HEK293 (cell line): ENCODE measurements at regions not wholly inside any gene's neighbourhood (a gene's known extent, or its start where the extent isn't known, plus 50 kb on each side); places are given as distances from the start of the nearest gene placed in this dataset.

Experiments
- CTCF ChIA-PET: fragments of 350-600 bp; formaldehyde crosslinking; extraction: SDS; loops from one replicate; lab custom pipeline; 2021; ENCODE audit warnings: antibody characterized with exemption; lab: Yijun Ruan, JAX
- POLR2A ChIA-PET: fragments of 300-600 bp; formaldehyde crosslinking; extraction: SDS; loops from one replicate; lab custom pipeline; 2020; ENCODE audit warnings: antibody characterized with exemption, inconsistent platforms; lab: Yijun Ruan, JAX
- H3K27ac ChIP-seq: fragments of 200-500 bp; sonication (Bioruptor generic); 2 replicates; pipeline ENCODE4 v1.5.1; 2014; ENCODE audit warnings: low read depth, low read length, control low read depth, inconsistent platforms; ENCODE audit errors: extremely low read depth
- H3K36me3 ChIP-seq, 2 experiments: fragments of 200-500 bp in 1 of 2; sonication (Bioruptor generic) in 1 of 2; 1 replicate in 1 of 2; 2 replicates in 1 of 2; pipeline ENCODE4 v1.5.1; 2014 to 2017; ENCODE audit warnings: inconsistent platforms in 2 of 2, low read length in 2 of 2; ENCODE audit not compliant: control insufficient read depth in 2 of 2, insufficient read depth in 1 of 2
- H3K4me1 ChIP-seq: fragments of 200-500 bp; sonication (Bioruptor generic); 2 replicates; pipeline ENCODE4 v1.5.1; 2014; ENCODE audit warnings: mild to moderate bottlenecking, low read length, inconsistent platforms; ENCODE audit not compliant: control insufficient read depth, insufficient read depth
- H3K4me3 ChIP-seq: 2 replicates; pipeline ENCODE4 v1.5.1; 2011; ENCODE audit warnings: low read depth, mild to moderate bottlenecking, control low read depth, low read length, moderate library complexity
- H3K9me3 ChIP-seq: fragments of 200-500 bp; sonication (Bioruptor generic); 2 replicates; pipeline ENCODE4 v1.5.1; 2014; ENCODE audit warnings: low read depth, low read length, inconsistent platforms; ENCODE audit not compliant: control insufficient read depth, insufficient read depth
- OVOL3 ChIP-seq: fragments of 450-650 bp; formaldehyde crosslinking; IDR thresholded peaks from 2 replicates; pipeline ENCODE4 v1.5.1; 2016; ENCODE audit warnings: missing biosample characterization, missing genetic modification characterization
- SCRT2 ChIP-seq: fragments of 450-650 bp; formaldehyde crosslinking; IDR thresholded peaks from 2 replicates; pipeline ENCODE4 v1.5.1; 2016; ENCODE audit warnings: missing biosample characterization, missing genetic modification characterization
- SP3 ChIP-seq: fragments of 450-650 bp; formaldehyde crosslinking; IDR thresholded peaks from 2 replicates; pipeline ENCODE4 v1.5.1; 2016; ENCODE audit warnings: missing biosample characterization, missing genetic modification characterization
- ZNF140 ChIP-seq: fragments of 450-650 bp; formaldehyde crosslinking; IDR thresholded peaks from 2 replicates; pipeline ENCODE4 v1.5.1; 2016; ENCODE audit warnings: missing biosample characterization, missing genetic modification characterization
- ZNF211 ChIP-seq: fragments of 450-650 bp; formaldehyde crosslinking; IDR thresholded peaks from 2 replicates; pipeline ENCODE4 v1.5.1; 2016; ENCODE audit warnings: low read depth, missing biosample characterization, missing genetic modification characterization
- ZNF223 ChIP-seq: fragments of 450-650 bp; formaldehyde crosslinking; IDR thresholded peaks from 2 replicates; pipeline ENCODE4 v1.5.1; 2016; ENCODE audit warnings: missing biosample characterization, missing genetic modification characterization
- ZNF24 ChIP-seq: fragments of 450-650 bp; formaldehyde crosslinking; IDR thresholded peaks from 2 replicates; pipeline ENCODE4 v1.5.1; 2016; ENCODE audit warnings: missing biosample characterization, missing genetic modification characterization
- ZNF274 ChIP-seq, 2 experiments: fragments of 200-500 bp in 1 of 2; fragments of 450-650 bp in 1 of 2; sonication (Bioruptor generic) in 1 of 2; formaldehyde crosslinking in 1 of 2; IDR thresholded peaks; 2 replicates each; pipeline versions ENCODE4 v1.5.1 to v1.6.1; 2014 to 2016; ENCODE audit warnings: borderline replicate concordance in 1 of 2, inconsistent platforms in 1 of 2, low read length in 1 of 2, missing biosample characterization in 1 of 2, missing genetic modification characterization in 1 of 2
- ZNF350 ChIP-seq: fragments of 450-650 bp; formaldehyde crosslinking; IDR thresholded peaks from 2 replicates; pipeline ENCODE4 v1.5.0; 2017; ENCODE audit warnings: missing biosample characterization, mild to moderate bottlenecking, missing genetic modification characterization
- ZNF404 ChIP-seq: fragments of 450-650 bp; formaldehyde crosslinking; IDR thresholded peaks from 2 replicates; pipeline ENCODE4 v1.5.1; 2017; ENCODE audit warnings: missing biosample characterization, missing genetic modification characterization
- ZNF544 ChIP-seq: fragments of 450-650 bp; formaldehyde crosslinking; IDR thresholded peaks from 2 replicates; pipeline ENCODE4 v1.5.0; 2017; ENCODE audit warnings: missing biosample characterization, missing genetic modification characterization
- ZNF626 ChIP-seq: fragments of 450-650 bp; sonication (Bioruptor Pico); formaldehyde crosslinking; IDR thresholded peaks from 2 replicates; pipeline ENCODE4 v1.5.1; 2018; ENCODE audit warnings: missing biosample characterization, missing genetic modification characterization, inconsistent platforms
- ZNF660 ChIP-seq: fragments of 450-650 bp; IDR thresholded peaks from 2 replicates; pipeline ENCODE4 v1.5.1; 2018; ENCODE audit warnings: missing biosample characterization, mild to moderate bottlenecking, missing genetic modification characterization
- ZNF677 ChIP-seq: fragments of 450-650 bp; IDR thresholded peaks from 2 replicates; pipeline ENCODE4 v1.5.0; 2018; ENCODE audit warnings: missing biosample characterization, mild to moderate bottlenecking, missing genetic modification characterization, moderate library complexity
- ZNF776 ChIP-seq: fragments of 450-650 bp; formaldehyde crosslinking; IDR thresholded peaks from 2 replicates; pipeline ENCODE4 v1.5.0; 2017; ENCODE audit warnings: missing biosample characterization, missing genetic modification characterization, borderline replicate concordance
- ZNF843 ChIP-seq: fragments of 450-650 bp; formaldehyde crosslinking; IDR thresholded peaks from 2 replicates; pipeline ENCODE4 v1.5.1; 2016; ENCODE audit warnings: missing biosample characterization, missing genetic modification characterization
- TF ChIP-seq, protein P1 (sequence below): fragments of 450-650 bp; formaldehyde crosslinking; IDR thresholded peaks from 2 replicates; pipeline ENCODE4 v1.5.1; 2016; ENCODE audit warnings: missing biosample characterization, missing genetic modification characterization
- TF ChIP-seq, protein P2 (sequence below): fragments of 450-650 bp; formaldehyde crosslinking; IDR thresholded peaks from 2 replicates; pipeline ENCODE4 v1.5.1; 2016; ENCODE audit warnings: missing biosample characterization, missing genetic modification characterization
- TF ChIP-seq, protein P3 (sequence below): fragments of 450-650 bp; formaldehyde crosslinking; optimal IDR thresholded peaks from 2 replicates; pipeline ENCODE3; 2016; ENCODE audit warnings: missing biosample characterization, mild to moderate bottlenecking, missing genetic modification characterization
- TF ChIP-seq, protein P4 (sequence below): fragments of 450-650 bp; formaldehyde crosslinking; IDR thresholded peaks from 2 replicates; pipeline ENCODE4 v1.5.1; 2017; ENCODE audit warnings: missing biosample characterization, missing genetic modification characterization
- TF ChIP-seq, protein P5 (sequence below): fragments of 450-650 bp; formaldehyde crosslinking; IDR thresholded peaks from 2 replicates; pipeline ENCODE4 v1.5.1; 2016; ENCODE audit warnings: missing biosample characterization, missing genetic modification characterization

DNA sequence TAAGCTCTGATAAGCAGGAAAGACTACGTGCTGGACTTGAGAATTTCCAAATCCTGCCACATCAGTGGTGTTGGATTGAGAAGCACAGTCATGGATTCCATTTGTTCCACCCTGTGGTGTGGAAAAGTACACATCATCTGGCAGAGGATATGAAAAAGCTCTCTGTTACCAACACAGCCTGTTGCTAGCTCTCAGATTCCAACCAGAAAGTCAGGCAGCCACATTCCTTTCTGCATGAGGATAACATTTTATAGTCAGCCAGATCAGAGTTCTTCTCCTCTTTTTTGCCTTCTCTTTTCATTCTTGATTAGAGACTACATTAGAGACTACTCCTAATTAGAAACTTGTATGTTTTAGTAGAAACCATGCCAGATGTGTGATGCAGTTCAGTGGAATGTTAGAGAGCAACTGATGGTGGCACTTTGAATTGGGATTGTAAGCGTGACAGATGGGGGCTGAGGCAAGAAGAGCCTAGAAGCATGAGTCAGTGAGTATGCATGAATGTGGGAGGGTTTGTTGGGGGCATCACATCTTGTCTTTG lies 61.2 kb upstream of the STXBP6 start:
- Histone ChIP-seq H3K4me3 (no peak overlapping the region), H3K9me3 (no peaks in the 10 kb centered on the region), H3K36me3 (no peaks in the 10 kb centered on the region), H3K4me1 (peaks cover 3% of the 10 kb centered on the region; the same call in 1 of the 2 replicates), H3K27ac (no peak overlapping the region)
- ChIA-PET CTCF (interaction anchor here (1.1 kb wide), 1 partner anchor 21 kb away, joined by 4 read pairs; no protein-coding TSS in a partner anchor), POLR2A (no interaction called here)
- TF ChIP-seq ZNF677 (tag by site-specific recombination) (no peak), SCRT2 (tag by site-specific recombination) (peak; percentile 47; the same call in 1 of the 2 replicates)

DNA sequence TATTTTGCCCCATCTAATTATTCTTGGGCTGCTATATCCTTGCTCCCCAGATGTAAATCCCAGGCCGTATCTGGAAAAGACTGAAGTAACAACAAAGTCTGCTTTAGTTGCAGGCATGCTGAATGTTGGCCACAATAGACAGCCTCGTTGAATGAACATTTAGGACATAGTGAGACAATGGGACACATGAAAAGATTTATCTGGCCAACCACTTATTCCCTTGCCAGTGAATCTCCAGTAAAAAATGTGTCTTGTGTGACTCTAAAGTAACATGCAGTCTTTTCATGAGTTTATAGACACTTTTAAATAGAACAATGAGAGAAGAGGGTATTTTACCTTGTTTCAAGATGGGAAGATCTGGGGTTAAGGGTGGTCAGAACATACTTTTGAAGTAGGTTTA lies 60.2 kb upstream of the STXBP6 start:
- Histone ChIP-seq H3K27ac (no peak overlapping the region), H3K4me1 (peaks cover 3% of the 10 kb centered on the region; the same call in 1 of the 2 replicates), H3K9me3 (no peaks in the 10 kb centered on the region)
- TF ChIP-seq, protein P1, sequence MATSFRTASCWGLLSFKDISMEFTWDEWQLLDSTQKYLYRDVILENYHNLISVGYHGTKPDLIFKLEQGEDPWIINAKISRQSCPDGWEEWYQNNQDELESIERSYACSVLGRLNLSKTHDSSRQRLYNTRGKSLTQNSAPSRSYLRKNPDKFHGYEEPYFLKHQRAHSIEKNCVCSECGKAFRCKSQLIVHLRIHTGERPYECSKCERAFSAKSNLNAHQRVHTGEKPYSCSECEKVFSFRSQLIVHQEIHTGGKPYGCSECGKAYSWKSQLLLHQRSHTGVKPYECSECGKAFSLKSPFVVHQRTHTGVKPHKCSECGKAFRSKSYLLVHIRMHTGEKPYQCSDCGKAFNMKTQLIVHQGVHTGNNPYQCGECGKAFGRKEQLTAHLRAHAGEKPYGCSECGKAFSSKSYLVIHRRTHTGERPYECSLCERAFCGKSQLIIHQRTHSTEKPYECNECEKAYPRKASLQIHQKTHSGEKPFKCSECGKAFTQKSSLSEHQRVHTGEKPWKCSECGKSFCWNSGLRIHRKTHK (tag by site-specific recombination): no peak
- TF ChIP-seq ZNF404 (tag by site-specific recombination): no peak
- no peak for TF ChIP-seq ZNF843 (tag by site-specific recombination)
- no peak for TF ChIP-seq ZNF776 (tag by site-specific recombination)
- no peak for TF ChIP-seq ZNF274 (IDR thresholded peaks at IDR 0.05; ENCODE audit: low read length)
- no peak for TF ChIP-seq ZNF274 (tag by site-specific recombination; IDR thresholded peaks at IDR 0.05; ENCODE audit: borderline replicate concordance)
- no peak for TF ChIP-seq ZNF223
- no peak for TF ChIP-seq ZNF350 (tag by site-specific recombination)
- no peak for TF ChIP-seq ZNF660 (tag by site-specific recombination)
- TF ChIP-seq SP3 (tag by site-specific recombination): no peak
- TF ChIP-seq, protein P2, sequence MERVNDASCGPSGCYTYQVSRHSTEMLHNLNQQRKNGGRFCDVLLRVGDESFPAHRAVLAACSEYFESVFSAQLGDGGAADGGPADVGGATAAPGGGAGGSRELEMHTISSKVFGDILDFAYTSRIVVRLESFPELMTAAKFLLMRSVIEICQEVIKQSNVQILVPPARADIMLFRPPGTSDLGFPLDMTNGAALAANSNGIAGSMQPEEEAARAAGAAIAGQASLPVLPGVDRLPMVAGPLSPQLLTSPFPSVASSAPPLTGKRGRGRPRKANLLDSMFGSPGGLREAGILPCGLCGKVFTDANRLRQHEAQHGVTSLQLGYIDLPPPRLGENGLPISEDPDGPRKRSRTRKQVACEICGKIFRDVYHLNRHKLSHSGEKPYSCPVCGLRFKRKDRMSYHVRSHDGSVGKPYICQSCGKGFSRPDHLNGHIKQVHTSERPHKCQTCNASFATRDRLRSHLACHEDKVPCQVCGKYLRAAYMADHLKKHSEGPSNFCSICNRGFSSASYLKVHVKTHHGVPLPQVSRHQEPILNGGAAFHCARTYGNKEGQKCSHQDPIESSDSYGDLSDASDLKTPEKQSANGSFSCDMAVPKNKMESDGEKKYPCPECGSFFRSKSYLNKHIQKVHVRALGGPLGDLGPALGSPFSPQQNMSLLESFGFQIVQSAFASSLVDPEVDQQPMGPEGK (tag by site-specific recombination): no peak
- TF ChIP-seq ZNF24 (tag by site-specific recombination): no peak
- TF ChIP-seq, protein P3, sequence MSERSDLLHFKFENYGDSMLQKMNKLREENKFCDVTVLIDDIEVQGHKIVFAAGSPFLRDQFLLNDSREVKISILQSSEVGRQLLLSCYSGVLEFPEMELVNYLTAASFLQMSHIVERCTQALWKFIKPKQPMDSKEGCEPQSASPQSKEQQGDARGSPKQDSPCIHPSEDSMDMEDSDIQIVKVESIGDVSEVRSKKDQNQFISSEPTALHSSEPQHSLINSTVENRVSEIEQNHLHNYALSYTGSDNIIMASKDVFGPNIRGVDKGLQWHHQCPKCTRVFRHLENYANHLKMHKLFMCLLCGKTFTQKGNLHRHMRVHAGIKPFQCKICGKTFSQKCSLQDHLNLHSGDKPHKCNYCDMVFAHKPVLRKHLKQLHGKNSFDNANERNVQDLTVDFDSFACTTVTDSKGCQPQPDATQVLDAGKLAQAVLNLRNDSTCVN (tag by site-specific recombination): no peak
- TF ChIP-seq, protein P4, sequence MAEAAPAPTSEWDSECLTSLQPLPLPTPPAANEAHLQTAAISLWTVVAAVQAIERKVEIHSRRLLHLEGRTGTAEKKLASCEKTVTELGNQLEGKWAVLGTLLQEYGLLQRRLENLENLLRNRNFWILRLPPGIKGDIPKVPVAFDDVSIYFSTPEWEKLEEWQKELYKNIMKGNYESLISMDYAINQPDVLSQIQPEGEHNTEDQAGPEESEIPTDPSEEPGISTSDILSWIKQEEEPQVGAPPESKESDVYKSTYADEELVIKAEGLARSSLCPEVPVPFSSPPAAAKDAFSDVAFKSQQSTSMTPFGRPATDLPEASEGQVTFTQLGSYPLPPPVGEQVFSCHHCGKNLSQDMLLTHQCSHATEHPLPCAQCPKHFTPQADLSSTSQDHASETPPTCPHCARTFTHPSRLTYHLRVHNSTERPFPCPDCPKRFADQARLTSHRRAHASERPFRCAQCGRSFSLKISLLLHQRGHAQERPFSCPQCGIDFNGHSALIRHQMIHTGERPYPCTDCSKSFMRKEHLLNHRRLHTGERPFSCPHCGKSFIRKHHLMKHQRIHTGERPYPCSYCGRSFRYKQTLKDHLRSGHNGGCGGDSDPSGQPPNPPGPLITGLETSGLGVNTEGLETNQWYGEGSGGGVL (tag by site-specific recombination): no peak
- no peak for TF ChIP-seq ZNF626 (tag by site-specific recombination)
- no peak for TF ChIP-seq ZNF211 (tag by site-specific recombination)
- no peak for TF ChIP-seq ZNF544 (tag by site-specific recombination)
- TF ChIP-seq, protein P5, sequence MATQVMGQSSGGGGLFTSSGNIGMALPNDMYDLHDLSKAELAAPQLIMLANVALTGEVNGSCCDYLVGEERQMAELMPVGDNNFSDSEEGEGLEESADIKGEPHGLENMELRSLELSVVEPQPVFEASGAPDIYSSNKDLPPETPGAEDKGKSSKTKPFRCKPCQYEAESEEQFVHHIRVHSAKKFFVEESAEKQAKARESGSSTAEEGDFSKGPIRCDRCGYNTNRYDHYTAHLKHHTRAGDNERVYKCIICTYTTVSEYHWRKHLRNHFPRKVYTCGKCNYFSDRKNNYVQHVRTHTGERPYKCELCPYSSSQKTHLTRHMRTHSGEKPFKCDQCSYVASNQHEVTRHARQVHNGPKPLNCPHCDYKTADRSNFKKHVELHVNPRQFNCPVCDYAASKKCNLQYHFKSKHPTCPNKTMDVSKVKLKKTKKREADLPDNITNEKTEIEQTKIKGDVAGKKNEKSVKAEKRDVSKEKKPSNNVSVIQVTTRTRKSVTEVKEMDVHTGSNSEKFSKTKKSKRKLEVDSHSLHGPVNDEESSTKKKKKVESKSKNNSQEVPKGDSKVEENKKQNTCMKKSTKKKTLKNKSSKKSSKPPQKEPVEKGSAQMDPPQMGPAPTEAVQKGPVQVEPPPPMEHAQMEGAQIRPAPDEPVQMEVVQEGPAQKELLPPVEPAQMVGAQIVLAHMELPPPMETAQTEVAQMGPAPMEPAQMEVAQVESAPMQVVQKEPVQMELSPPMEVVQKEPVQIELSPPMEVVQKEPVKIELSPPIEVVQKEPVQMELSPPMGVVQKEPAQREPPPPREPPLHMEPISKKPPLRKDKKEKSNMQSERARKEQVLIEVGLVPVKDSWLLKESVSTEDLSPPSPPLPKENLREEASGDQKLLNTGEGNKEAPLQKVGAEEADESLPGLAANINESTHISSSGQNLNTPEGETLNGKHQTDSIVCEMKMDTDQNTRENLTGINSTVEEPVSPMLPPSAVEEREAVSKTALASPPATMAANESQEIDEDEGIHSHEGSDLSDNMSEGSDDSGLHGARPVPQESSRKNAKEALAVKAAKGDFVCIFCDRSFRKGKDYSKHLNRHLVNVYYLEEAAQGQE (tag by site-specific recombination): no peak
- TF ChIP-seq ZNF140 (tag by site-specific recombination): no peak
- TF ChIP-seq OVOL3 (tag by site-specific recombination): no peak
- TF ChIP-seq, all 188 proteins: peak for 0
- ChIA-PET CTCF (no interaction called here), POLR2A (no interaction called here)
- Histone ChIP-seq H3K36me3 (no peaks in the 10 kb centered on the region), H3K4me3 (no peak overlapping the region)
